Putamen (tissue), 1 donor: ENCODE measurements at regions not wholly inside any gene's neighbourhood (a gene's known extent, or its start where the extent isn't known, plus 50 kb on each side); places are given as distances from the start of the nearest gene placed in this dataset.

ENCODE experiments used
- DNase-seq: peaks from one replicate; pipeline ENCODE4 v3.0.0-alpha.2; 2016; ENCODE audit warnings: low spot score

DNA sequence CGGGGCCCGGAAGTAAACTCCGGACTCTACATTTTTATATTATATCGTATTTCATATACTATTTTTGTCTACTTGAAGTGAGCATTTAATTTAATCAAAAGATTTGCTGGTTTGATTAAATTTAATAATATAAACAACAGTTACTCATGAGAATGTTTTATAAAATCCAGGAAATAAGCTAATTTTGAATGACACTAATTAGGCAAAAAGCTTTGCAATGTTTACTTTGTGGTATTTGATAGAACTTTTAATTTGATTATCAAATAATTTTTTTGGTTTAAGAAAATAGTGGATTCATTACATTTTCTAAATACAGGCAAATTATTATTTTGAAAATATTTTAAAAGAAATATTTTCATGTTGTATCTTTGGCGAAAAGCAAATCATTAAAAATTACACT is 900.4 kb upstream of the CDH2 start:
- no peak for DNase-seq

DNA sequence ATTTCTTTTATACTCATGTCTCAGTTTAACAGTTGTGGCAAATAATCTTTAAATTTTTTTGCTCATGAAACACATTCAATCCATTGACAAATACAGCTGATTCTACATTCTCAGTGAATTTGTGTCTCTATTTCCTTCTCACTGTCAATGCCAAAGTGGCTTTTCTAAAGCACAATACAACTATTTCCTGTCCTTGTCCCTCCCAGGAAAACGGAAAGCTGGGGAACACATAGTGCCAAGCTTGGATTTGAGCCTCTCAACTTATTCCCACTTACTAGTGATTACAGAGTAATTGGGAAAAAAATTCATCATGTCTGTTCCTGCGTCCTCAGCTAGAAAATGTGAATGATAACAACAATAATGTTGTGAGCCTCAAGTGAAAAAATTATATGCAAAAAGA is 899.7 kb upstream of the CDH2 start:
- no peak for DNase-seq

DNA sequence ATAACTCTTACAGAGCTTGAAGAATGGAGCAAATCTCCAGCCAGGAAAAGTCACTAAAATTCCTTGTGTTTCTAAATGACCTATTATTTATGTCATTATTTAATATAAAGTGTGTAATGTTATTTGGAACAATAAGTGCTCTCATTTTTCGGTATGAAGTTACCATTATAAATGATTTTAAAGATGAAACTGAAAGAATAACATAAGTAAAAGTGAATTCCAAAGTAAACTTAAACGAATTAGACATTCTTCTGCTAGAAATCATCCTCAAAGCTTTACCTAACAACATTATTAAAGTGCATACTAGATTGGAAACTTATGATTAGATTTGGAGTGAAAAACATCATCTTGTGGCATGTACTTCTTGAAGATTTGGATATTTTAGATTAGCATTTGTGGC is 897.2 kb upstream of the CDH2 start:
- no peak for DNase-seq

DNA sequence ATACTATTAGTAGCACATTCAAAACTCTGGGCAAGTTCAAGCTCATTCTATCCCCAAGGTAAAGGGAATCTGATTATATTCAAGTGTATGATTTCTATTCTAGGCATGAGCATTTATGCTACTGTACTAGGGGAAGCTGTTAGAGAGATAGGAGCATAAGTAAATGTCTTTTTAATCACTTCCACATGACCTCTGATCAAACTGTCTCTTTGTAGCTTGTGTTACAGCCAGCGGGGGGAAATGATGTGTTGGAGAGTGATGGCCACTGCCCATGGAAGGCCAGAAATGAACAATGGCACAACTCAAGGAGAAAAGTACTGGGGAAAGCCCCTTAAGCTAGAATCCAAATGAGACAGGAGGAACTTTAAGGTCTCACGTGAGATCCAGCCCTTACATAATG is 894.9 kb upstream of the CDH2 start:
- no peak for DNase-seq

DNA sequence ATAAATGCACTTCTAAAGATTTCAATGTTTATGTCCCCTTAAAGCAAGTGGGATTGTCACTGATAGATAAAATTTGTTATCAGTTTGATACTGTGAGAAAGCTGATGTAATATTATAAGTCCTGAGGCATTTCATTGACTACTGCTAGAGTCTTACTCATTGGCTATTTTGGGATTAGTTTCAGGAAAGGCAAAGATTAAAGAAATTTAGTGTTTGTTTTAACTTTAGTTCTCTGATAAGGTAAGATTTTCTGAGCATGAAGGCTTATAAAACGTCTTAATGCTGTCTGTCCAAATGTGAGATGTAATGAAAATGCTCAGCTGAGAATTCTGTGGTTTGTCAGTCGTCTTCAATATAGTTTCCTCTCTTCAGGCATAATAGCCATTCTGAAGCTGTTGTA is 886.4 kb upstream of the CDH2 start:
- DNase-seq, result no peak

DNA sequence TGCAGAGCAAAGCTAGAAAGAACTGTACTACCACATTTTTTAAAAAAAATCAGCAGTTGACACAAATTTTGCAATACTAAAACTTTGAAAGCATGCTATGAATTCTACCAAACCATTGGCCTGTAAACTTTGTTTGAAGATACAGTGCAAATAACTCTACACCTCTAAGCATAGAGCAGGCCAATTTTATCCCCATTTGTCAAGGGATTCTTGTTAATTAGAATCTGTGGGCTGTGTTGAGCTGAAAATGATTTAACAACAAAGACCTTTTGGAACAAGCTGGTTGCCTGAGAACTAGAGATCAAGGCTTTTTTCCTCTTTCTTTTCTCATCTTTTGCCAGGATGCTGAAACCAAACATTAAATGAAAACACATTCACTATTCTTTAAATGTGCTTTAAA is 886.0 kb upstream of the CDH2 start:
- DNase-seq, result no peak

DNA sequence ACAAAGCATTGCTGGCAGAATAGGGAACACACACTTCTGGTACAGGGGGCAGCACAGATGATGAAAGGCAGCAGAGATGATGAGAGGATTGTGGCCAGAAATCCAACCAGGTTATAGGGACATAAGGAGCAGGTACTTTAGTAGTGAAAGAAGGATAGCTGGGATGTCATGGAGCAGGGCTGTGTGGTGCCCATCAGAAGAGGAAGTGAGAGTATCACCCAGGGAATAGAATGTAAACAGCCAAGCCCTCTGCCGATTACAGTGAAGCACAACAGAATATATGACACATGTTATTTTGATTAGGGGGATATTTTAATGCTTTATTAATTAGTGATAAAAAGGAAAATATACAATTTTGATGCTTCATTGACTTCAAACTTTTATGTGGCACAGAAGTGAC is 883.4 kb upstream of the CDH2 start:
- DNase-seq, result no peak

DNA sequence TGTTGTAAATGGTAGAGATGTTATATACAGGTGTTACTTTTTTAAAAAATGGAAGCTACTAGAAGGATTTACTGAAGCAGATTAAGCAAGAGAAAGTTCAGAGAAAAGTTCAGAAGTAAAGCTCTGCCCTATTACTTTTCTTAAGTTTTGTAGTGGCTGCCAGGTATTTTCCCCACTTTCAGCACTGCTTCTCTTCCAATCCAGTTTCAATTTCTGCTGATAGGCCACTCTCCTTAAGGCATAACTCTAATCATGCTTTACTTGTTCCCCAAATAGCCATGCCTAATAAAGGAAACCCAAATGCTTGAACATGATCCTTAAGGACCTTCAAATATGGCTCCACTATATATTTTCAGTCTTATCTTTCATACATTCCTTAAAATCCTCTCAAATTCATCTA is 880.8 kb upstream of the CDH2 start:
- DNase-seq, result no peak

DNA sequence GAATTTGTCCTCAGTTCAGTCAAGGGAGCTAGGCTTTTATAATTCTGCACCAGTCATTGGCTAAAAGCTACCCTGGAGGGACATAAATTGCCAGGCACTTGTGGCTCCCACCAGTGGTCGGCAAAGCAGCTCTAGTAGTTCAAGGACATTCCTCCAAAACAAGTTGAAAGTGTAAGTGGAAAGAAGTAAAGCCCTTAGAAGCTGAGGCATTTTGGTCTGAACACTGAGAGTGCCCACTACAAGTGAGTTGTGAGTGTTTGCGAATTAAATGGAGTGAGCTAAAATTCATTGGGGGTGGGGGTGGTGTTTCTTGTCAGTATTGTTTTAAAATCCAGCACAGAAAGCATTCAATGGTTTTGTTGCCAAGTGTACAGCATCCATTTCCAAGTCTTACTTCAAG is 879.9 kb upstream of the CDH2 start:
- DNase-seq, result no peak

DNA sequence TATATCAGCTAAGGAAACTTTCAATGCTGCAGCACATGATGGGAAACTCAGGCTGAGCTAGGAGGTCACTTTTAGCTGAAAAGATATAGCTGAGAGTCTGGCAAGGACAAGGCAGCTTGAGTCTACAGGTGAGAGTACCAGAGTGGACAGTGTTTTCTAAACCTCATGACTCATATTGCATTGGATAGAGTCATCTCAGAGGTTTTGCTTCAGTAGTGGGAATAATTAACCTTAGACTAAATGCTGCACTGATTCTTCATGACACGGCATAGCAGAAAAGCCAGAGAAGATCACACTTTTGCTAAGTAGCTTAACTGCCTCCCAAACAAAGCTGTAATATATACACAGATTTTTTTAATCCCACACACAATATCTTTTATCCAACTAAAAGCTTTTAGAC is 865.0 kb upstream of the CDH2 start:
- DNase-seq, result no peak

DNA sequence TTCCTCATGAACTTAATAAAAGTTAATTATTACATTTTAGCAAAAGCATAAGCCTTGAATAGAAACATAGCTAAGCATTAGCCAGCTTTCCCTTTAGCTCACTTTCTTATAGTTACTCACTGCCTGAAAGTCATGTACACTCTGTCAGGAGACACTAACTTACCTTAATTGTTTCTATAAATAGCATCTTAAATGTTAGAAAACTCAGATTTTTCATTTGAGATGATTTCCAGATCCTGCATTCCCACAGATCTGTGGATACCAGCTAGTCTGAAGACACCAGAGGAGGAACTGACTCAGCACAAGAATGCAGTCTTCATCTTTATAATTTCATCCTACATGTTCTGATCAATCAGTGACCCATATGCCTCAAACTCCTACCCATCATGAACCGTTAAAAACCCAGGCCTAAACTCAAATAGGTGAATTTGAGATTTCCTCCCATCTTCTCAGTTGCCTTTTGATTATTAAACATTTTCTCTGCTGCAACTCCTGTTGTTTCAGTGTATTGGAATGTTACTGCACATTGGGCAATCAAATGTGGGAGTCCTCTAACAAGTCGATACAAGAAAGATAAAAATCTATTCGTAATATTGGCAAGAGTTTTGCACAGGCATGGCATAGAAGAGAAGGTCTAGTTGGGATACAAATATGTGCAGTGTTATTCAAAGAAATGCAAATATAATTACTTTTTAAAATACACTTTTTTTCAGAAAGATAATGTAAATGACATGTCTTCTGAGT is 857.4 kb upstream of the CDH2 start:
- no peak for DNase-seq

DNA sequence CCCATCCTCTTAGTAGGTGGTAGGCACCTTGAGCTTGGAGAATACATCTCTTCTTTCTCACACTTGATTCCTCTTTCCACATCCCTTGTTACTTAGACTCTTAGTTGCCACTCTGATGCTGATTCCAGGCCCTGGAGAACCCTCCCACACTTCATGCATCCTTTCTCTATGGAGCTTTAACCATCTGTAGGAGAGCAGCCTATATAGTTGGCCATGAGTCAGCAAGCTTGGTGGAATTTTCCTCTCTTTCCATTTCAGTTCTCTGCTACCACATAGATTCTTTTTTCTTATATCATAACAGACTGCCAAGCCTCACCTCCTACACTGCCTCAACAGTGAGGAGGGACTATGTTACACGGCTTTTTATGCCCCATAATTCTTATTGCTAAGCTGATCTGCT is 851.6 kb upstream of the CDH2 start:
- DNase-seq, result no peak

DNA sequence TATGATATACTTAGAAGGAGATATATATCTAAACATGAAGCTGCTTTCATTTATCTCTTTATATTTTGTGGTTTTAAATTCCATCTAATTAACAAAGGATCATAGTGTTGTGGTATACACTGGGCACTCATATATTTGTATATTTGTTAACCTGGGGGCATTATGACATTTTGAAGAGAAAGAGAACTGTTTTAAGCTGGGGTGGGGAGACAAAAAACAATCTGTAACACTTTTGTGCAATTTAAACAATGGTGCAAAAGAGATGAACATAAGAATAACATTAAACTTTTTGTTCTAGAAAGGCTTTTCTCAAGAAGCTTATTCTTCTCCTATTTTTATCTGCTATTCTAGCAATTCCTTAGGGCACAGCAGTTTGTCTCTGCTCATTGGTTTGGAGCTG is 842.0 kb upstream of the CDH2 start:
- no peak for DNase-seq

DNA sequence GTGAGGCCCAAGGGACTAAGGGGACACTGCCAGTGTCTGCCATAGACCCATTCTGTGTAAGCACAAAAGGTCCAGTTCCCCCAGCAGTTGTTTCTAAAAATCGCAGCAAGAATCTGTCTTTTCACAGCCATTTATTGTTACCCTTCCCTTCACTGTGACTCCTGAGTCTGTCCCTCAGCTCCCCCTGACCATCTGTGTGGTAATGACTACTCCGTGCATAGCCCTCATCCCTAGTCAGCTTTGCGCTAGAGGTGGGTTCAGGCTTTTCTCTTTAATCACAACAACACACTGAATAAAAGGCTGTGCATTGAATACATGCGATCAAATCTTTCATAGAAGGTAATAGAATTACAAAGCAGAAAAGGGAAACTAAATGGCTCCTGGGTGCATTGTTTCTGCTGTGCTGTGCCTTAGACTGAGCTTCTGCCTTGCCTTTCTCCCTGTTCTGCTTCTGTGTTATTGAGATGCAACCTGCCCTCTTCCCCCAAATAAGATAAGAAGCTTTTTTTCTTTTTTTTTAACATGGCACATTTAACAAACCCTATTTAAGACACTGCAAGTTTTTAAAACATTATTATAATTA is 836.0 kb upstream of the CDH2 start:
- DNase-seq, result no peak

DNA sequence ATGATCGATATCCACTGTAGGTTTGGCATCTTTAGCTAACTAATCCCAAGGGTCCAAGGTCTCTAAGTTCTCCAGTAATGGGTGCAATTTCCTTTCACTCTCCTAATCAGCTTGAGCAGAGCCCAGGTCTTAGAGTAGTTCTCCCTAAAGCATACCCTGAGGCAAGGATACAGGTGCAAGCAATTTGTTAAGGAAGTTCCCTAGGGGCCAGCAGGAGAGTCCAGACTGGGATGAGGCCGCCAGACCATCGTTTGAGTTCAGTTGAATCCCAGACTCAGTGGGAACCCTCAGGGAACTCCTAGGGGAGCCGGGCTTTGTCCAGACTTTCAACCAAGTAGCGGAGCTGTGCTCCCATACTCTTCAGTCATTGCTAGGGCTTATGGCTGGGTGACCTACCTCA is 835.4 kb upstream of the CDH2 start:
- no peak for DNase-seq

DNA sequence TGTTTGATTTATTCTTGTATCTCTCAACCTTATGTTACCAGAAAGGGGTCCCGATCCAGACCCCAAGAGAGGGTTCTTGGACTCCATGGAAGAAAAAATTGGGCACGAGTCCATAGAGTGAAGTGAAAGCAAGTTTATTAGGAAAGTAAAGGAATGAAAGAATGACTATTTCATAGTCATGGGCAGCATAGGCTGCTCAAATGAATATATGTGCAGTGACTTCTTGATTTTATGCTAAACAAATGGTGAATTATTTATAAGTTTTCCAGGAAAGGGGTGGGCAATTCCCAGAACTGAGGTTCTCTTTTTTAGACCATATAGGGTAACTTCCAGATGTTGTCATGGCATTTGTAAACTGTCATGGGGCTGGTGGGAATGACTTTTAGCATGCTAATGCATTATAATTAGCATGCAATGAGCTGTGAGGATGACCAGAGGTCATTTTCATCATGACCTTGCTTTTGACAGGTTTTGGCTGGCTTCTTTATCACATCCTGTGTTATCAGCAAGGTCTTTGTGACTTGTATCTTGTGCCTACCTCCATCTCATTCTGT is 832.4 kb upstream of the CDH2 start:
- DNase-seq, result no peak

DNA sequence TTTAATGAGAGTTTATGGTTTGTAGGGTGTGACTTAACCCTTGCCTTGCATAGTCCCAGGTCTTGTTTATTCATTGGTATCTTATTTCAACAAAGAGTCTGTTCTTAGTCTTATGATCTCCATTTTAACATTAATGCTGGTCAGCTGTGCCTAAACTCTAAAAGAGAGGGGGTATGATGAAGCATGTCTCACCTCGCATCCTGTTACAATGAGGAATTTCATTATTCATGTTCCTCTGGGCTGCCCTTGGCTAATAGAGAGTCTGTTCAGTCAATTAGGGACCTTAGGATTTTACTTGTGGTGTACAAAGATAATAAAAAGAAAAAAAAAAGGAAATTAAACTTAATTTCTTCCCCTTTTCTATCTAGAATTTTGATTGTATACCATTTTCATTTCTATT is 831.9 kb upstream of the CDH2 start:
- no peak for DNase-seq

DNA sequence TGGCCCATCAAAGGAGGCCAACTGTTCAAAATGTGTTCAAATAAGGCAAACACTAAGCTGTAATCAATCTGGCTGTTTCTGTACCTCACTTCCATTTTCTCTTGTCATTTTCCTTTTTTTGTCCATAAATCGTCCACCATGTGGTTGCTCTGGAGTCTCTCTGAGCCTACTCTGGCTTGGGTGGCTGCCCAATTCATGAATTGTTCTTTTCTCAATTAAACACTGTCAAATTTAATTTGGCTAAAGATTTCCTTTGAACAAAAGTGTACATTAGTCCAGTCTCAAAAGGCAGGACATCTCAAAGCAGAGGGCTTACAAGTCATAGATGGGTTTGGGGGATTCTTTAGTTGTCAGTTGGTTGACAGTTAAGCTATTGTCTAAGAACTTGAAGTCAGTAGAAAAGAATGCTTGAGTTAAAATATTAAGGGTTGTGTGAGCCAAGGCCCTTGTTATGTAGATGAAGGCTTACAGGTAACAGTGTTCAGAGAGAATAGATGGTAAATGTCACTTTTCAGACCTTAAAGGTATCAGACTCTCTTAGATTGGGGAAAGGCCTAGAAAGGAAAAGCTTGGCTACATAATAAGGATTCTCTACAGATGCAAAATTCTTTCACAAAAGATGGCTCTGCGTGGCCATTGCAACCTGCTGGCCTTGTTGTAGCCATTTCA is 831.2 kb upstream of the CDH2 start:
- DNase-seq, result no peak

DNA sequence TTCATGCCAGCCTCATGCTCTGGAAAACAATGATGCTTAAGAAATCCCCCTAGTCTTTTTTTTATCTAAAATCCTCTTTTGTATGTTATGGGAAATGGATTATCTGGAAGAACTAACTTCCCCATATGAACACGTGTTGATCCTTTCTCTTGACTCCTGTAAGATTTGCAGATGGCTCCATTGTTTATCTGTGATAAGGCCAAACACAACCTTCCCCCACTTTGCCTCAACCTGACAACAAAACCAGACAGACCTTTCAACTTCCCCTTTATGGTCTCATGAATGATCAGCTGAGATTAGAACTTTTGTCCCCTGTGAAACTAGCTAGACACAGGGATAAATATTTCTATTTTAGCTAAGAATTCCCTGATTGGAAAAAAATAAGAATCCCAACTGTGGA is 828.0 kb upstream of the CDH2 start:
- no peak for DNase-seq

DNA sequence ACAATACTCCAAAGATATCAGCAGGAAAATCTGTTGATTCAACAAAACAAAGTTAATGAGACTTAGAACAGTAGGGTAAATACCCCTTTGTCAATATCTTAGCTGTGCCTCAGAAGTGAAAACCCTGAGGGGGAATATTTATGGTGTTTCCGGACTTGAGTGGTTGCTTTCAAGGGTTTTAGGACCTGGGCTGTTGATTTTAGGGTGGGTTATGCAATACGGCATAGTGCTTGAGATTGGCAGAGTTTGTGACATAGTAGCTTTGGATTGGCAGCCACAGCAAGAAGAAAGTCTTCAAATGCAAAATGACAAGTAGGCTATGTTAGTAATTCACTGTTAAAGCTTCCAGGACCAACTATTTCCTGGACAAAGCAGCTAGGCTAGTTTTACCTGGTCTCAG is 826.3 kb upstream of the CDH2 start:
- DNase-seq, result no peak

DNA sequence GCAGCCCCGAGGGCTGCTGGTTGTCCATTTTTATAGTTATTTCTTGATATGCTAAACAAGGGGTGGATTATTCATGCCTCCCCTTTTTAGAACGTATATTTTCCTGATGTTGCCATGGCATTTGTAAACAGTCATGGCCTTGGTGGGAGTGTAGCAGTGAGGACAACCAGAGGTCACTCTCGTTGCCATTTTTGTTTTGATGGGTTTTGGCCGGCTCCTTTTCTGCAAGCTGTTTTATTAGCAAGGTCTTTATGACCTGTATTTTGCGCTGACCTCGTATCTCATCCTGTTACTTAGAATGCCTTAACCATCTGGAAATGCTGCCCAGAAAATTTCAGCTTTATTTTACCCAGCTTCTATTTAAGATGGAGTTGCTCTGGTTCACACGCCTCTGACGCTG is 825.8 kb upstream of the CDH2 start:
- DNase-seq, result no peak

DNA sequence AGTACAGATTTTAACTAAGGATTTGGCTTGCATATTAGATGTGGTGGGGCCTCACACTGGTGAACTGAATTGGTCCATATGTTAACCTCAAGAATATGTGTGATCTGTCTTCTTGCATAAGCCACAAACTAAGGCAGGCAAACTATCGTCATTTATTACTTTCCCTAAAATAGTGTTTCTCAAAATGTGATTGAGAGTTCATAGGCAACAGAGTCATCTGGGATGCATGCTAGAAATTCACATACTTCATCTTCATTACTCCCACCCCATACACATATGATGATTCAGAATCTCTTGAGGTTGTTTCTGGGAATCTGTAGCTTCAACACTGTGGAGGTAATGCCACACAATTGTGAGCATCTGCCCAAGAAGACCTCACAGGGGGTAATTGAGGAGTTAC is 822.8 kb upstream of the CDH2 start:
- DNase-seq, result no peak

DNA sequence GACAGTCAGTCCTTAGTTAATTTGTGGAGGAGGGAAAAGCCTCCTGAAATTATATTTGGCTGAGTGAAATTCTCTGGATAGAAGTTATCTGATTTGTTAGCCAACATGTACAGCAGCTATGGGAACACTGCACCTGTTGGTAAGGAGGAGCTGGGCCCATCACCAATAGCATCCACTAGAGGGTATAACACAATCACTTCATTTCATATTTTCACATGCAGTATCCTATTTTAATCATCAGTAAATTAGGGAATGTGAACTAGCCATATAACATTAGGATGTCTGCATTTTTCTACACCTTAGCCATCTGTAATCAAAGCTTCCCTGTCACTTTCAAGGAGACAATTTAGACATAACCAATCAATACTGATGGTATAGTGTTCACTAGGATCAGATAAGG is 818.4 kb upstream of the CDH2 start:
- no peak for DNase-seq

DNA sequence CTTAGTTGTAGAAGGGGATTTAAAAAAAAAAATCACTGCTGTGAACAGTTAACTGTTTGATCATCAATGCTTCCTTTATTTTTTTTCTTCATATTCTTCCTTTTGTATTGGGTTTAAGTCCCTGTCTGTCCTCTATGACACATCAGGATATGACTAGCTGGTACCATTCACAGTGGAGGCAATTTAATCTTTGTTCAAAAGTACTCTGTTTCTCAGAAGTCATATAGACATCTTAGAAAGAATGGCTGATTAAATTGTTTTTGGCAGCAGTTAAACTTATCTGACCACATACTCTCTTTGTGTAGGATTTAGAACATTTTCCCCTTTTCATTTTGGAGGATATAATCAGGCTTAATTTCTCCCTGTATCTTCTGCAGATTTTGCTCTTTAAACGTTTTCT is 807.8 kb upstream of the CDH2 start:
- DNase-seq, result no peak
